ENCODE measurements at regions not wholly inside any gene's neighbourhood (a gene's known extent, or its start where the extent isn't known, plus 50 kb on each side); places are given as distances from the start of the nearest gene placed in this dataset.

GRCh38 chr4:36494747-36495146, 213.3 kb downstream of the DTHD1 start:
- no peak for DNase-seq

DNA sequence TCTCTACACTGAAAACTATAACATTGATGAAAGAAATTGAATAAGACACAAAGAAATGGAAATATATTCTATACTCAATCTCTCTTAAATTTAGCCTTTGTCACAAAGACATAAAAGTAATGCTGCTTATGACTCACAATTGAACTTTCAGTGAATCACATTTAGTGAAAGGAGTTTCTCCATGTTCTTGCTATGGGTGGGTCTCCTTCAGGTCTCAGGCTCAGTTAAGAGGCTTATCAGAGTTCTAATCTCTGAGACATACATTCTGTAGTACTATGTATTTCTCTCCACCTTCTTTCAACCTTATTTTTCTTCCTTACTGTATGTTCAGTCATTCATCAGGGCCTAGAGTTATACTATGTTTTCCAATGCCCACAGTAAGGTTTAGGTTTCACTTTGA, 220.9 kb downstream of the DTHD1 start:
- DNase-seq: no peak

- DNase-seq: peak; percentile 41
Observed at GRCh38 chr4:36508394-36508793, 227.0 kb downstream of the DTHD1 start.

- DNase-seq: peak; percentile 2
Observed at GRCh38 chr4:36509845-36510244, 228.4 kb downstream of the DTHD1 start.

DNA sequence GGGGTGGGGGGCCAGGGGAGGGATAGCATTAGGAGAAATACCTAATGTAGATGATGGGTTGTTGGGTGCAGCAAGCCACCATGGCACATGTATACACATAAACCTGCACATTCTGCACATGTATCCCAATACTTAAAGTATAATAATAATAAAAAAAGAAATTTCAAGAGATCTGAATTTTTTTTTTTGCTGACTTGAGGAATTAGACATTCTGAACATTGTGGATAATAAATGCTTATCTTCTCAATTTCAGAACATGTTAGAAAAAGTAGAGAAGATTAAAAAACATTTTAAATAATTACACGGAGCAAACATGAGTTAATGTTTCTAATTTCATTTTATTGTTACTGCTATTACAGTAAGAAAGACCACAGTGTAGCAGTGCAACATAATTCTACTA, 230.4 kb downstream of the DTHD1 start:
- no peak for DNase-seq

- DNase-seq: no peak
Observed at GRCh38 chr4:36516522-36517095, 235.2 kb downstream of the DTHD1 start.

DNA sequence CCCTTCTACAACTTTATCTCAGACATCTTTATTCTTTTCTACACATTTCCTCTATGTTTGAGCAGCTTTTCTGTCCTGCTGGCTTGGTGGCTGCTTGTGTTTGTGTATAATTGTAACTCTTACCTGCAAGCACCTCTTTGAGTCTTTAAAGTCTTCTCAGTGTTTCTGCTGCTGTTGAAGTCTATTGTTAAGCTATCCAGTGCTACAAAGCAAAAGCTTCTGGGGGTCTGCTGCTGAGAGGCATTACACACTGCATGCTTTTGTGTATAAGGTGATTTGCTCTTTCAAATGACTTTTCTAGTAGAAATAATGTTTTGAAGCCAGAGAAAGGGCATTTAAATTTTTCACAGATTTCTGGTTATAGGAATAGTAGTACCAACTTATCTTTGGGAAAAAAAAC, 241.8 kb downstream of the DTHD1 start:
- no peak for DNase-seq

- DNase-seq: no peak
Observed at GRCh38 chr4:36532670-36533379, 251.4 kb downstream of the DTHD1 start.

DNA sequence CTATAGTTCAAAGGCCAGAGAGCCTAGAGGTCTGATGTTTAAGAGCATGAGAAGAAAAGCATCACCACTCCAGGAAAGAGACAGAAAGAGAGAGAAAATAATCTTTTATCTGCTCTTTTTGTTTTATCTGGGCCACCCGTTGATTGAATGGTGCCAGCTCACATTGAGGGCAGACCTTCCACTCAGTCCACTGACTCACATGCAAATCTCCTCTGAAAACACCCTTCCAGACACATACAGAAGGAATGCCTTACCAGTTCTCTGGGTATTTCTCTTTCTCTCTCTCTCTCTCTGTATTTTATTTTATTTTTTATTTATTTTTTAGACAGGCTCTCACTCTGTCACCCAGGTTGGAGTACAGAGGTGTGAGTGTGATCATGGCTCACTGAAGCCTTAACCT, 252.5 kb downstream of the DTHD1 start:
- DNase-seq: no peak

DNA sequence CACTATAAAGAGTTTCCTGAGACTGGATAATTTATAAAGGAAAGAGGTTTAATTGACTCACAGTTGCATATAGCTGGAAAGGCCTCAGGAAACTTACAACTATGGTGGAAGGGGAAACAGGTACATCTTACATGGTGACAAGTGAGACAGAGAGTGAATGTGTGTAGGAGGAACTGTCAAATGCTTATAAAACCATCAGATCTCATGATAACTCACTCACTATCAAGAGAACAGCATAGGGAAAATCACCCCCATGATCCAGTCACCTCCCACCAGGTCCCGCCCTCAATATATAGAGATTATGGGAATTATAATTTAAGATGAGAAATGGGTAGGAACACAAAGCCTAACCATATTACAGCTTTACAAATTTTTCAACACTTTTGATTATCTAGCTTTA, 266.0 kb downstream of the DTHD1 start:
- no peak for DNase-seq

DNA sequence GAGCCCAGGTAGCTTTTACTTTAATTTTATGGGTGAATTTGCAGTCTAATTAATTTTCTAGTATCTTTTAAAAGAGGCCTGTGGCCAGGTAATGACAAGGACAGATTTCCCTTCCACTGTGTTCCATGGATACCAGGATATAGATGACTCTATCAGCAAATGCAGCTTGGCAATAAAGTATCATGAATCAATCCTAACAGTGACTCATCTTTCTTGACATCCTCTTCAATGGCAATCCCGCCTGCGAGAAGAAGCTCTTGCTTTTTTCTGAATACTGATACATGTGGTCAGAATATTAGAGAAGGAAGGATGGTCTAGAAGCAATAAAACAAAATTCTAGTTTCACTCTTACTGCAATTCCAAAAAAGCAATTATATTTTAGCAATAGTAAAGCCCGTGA, 267.8 kb downstream of the DTHD1 start:
- DNase-seq: no peak

DNA sequence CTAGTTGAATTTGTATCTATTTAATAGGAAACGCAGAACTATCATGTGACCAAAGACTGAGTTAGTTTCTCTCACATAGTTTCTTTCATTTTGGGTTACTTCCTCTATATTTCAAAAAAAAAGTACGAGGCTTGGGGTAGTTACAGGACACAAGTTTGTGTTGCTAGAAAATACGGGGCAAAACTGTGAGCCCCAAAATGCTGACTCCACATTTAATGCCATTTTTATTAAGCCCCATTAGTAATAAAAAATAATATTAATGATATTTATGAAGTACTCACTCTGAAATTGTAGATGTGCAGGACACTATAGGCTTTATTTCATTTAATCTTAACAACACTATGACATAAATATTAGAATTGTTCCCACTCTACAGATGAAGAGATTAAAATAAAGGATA, 268.6 kb downstream of the DTHD1 start:
- DNase-seq: no peak

- no peak for DNase-seq
Observed at GRCh38 chr4:36551697-36552214, 270.3 kb downstream of the DTHD1 start.

GRCh38 chr4:36553029-36553428, 271.6 kb downstream of the DTHD1 start:
- no peak for DNase-seq

- DNase-seq: no peak
Observed at GRCh38 chr4:36553453-36553852, 272.0 kb downstream of the DTHD1 start.

GRCh38 chr4:36556984-36557383, 275.6 kb downstream of the DTHD1 start:
- DNase-seq: no peak

DNA sequence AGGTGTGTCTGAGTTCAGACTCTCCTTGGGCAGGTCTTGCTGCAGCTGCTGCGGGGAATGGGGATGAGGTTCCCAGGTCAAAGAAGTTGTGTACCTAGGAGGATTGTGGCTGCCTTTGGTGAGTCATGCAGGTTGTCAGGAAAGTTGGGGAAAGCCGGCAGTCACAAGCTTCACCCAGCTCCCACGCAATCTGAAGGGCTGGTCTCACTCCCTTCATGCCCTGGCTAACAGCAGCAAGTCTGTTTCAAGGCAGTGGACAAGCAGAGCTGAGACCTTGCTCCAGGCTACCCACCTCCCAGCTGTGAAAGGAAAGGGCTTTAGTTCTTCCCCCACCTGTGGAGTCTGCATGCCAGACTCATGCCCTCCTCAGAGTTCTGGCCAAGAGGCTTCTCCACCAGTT, 287.2 kb downstream of the DTHD1 start:
- no peak for DNase-seq

DNA sequence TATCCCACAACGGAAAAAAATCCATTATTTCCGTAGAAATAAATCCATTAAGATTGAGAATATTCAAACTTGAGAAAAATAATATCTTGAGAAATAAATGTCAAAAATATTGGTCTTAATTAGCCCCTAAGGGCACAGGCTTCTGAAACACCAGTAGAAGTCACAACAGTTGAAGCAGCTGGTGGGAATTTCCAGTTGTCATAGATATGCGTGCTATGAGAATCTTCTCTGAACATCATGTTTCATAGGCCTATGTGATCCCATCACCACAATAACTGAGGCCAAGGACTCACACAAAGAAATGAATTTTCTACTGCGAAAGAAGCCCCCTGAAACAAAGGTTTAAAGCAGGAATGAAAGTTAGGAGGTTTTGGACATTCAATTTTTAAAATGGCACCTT, 292.0 kb downstream of the DTHD1 start:
- DNase-seq: no peak

DNA sequence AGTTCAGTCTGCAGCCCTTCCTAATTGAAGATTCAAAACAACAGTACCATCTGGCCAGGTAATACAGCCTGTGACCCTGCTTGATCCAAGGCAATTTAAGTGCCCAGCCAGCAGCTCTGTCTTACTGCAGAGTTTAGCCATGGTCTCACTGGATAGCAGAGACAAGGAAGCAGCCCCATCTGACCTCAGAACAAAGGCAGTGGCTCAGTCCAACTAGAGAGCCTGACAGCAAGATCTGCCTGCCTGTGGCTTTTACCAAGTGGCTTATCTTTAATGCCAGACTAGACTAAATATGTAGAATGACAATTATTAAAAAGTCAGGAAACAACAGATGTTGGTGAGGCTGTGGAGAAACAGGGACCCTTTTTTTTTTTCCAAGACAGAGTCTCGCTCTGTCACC, 293.4 kb downstream of the DTHD1 start:
- no peak for DNase-seq

GRCh38 chr4:36582198-36582597, 300.8 kb downstream of the DTHD1 start:
- no peak for DNase-seq

- no peak for DNase-seq
Observed at GRCh38 chr4:36587909-36588472, 306.6 kb downstream of the DTHD1 start.

DNA sequence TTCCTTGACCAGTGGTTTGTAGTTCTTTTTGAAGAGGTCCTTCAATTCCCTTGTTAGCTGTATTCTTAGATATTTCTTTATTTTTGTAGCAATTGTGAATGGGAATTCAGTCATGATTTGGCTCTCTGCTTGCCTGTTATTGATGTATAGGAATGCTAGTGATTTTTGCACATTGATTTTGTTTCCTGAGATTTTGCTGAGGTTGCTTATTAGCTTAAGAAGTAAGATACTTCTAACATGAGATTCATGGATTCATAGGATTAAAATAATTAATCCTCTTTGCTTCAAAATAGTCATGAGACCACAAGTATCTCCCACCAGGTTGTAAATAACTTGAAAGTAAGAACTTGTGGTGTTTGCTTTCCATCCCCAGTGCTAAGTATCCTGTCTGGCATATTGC, 308.9 kb downstream of the DTHD1 start:
- DNase-seq: no peak

DNA sequence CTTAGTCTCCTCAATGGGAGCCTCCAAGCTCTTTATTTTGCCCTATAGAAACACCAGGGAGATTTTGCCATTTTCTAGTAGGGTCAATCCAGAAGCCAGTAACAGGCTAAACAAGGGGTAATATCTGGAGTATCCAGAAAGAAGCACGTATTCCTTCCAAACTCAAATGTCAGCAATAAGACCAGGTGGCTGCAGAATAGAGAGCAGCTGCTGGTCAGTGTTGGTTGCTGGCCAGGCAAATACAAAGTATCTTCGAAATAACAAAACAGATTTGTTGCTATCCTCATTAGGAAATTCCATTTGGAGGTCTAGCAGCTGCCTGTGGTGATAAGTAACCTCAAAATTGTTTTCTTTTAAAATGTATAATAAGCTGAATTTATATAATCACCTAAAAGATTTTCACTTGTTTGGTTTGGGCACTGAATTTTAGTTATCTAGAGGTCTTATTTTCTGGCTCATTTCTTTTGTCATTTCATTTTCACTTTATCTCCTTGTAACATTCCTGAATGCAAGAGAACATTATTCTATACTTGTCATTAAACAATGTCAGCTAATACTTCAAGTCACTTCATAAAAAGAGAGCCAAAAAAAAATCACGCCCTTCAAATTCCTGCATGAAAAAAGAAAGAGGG, 320.6 kb downstream of the DTHD1 start:
- DNase-seq: no peak

DNA sequence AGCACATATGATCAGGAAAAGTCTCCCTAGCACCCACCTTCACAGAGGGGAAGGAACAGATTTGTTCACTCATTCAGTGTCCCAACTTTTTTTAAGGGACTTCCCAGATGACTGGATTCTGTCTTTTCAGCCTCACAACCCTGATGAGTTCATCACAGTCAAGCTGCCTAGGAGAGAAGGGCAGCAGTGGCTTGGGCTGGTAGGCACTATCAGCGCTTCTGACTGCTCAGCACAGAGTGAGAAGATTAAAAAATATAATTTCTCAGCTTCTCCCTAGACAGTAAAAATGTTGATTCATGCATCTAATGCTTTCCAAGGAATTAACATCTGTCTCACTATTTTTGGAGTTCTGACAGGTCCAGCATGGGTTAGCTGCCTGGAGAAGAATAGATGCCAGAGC, 328.2 kb downstream of the DTHD1 start:
- no peak for DNase-seq
